ENCODE measurements at regions not wholly inside any gene's neighbourhood (a gene's known extent, or its start where the extent isn't known, plus 50 kb on each side); places are given as distances from the start of the nearest gene placed in this dataset.

- no peaks in the 10 kb centered on the region for H3K36me3 Mint-ChIP-seq (ENCODE audit: low read depth)
- H3K4me3 Mint-ChIP-seq, result no peak overlapping the region
- no peaks in the 10 kb centered on the region for H3K27me3 Mint-ChIP-seq (ENCODE audit: low read depth)
- H3K27ac Mint-ChIP-seq, result no peak overlapping the region
- no peaks in the 10 kb centered on the region for H3K9me3 Mint-ChIP-seq
- H3K4me1 Mint-ChIP-seq (ENCODE audit: low read depth), result no peaks in the 10 kb centered on the region
Measured at GRCh38 chr5:119895066-119895465, 265.7 kb downstream of the FAM170A start.

GRCh38 chr5:119896826-119897536 is 267.6 kb downstream of the FAM170A start:
- no peaks in the 10 kb centered on the region for H3K9me3 Mint-ChIP-seq
- no peak overlapping the region for H3K27ac Mint-ChIP-seq
- no peaks in the 10 kb centered on the region for H3K27me3 Mint-ChIP-seq (ENCODE audit: low read depth)
- no peaks in the 10 kb centered on the region for H3K4me1 Mint-ChIP-seq (ENCODE audit: low read depth)
- no peaks in the 10 kb centered on the region for H3K36me3 Mint-ChIP-seq (ENCODE audit: low read depth)
- no peak overlapping the region for H3K4me3 Mint-ChIP-seq

GRCh38 chr5:119897537-119898370 is 268.4 kb downstream of the FAM170A start:
- Mint-ChIP-seq H3K4me1 (ENCODE audit: low read depth) (no peaks in the 10 kb centered on the region), H3K9me3 (no peaks in the 10 kb centered on the region), H3K36me3 (ENCODE audit: low read depth) (no peaks in the 10 kb centered on the region), H3K27me3 (ENCODE audit: low read depth) (no peaks in the 10 kb centered on the region), H3K4me3 (no peak overlapping the region), H3K27ac (no peak overlapping the region)

- no peaks in the 10 kb centered on the region for H3K36me3 Mint-ChIP-seq (ENCODE audit: low read depth)
- no peaks in the 10 kb centered on the region for H3K4me1 Mint-ChIP-seq (ENCODE audit: low read depth)
- H3K9me3 Mint-ChIP-seq, result no peaks in the 10 kb centered on the region
- no peaks in the 10 kb centered on the region for H3K27me3 Mint-ChIP-seq (ENCODE audit: low read depth)
- no peak overlapping the region for H3K4me3 Mint-ChIP-seq
- H3K27ac Mint-ChIP-seq, result no peak overlapping the region
Measured at GRCh38 chr5:119899981-119900380, 270.6 kb downstream of the FAM170A start.

GRCh38 chr5:119902593-119902992 is 273.2 kb downstream of the FAM170A start:
- H3K4me1 Mint-ChIP-seq (ENCODE audit: low read depth), result no peaks in the 10 kb centered on the region
- no peaks in the 10 kb centered on the region for H3K27me3 Mint-ChIP-seq (ENCODE audit: low read depth)
- H3K36me3 Mint-ChIP-seq (ENCODE audit: low read depth), result no peaks in the 10 kb centered on the region
- H3K4me3 Mint-ChIP-seq, result no peak overlapping the region
- H3K27ac Mint-ChIP-seq, result no peak overlapping the region
- H3K9me3 Mint-ChIP-seq, result no peaks in the 10 kb centered on the region

GRCh38 chr5:119913425-119913824 is 284.1 kb downstream of the FAM170A start:
- Mint-ChIP-seq H3K36me3 (ENCODE audit: low read depth) (no peaks in the 10 kb centered on the region), H3K27me3 (ENCODE audit: low read depth) (no peaks in the 10 kb centered on the region), H3K4me1 (ENCODE audit: low read depth) (no peaks in the 10 kb centered on the region), H3K4me3 (no peak overlapping the region), H3K27ac (no peak overlapping the region), H3K9me3 (peaks cover 6% of the 10 kb centered on the region)

DNA sequence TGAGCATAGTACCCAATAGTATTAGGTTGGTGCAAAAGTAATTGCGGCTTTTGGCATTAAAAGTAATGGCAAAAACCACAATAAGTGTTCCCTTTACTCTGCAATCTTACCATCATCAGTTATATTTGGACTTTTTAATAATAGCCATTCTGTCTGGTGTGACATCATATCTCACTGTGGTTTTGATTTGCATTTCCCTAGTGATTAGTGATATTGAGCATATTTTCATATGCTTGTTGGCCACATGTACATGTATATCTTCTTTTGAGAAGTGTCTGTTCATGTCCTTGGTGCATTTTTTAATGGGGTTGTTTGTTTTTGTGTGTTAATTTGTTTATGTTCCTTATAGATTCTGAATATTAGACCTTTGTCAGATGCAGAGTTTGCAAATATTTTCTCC is 289.9 kb downstream of the FAM170A start:
- no peaks in the 10 kb centered on the region for H3K9me3 Mint-ChIP-seq
- no peaks in the 10 kb centered on the region for H3K4me1 Mint-ChIP-seq (ENCODE audit: low read depth)
- no peak overlapping the region for H3K27ac Mint-ChIP-seq
- no peak overlapping the region for H3K4me3 Mint-ChIP-seq
- H3K36me3 Mint-ChIP-seq (ENCODE audit: low read depth), result no peaks in the 10 kb centered on the region
- H3K27me3 Mint-ChIP-seq (ENCODE audit: low read depth), result no peaks in the 10 kb centered on the region

DNA sequence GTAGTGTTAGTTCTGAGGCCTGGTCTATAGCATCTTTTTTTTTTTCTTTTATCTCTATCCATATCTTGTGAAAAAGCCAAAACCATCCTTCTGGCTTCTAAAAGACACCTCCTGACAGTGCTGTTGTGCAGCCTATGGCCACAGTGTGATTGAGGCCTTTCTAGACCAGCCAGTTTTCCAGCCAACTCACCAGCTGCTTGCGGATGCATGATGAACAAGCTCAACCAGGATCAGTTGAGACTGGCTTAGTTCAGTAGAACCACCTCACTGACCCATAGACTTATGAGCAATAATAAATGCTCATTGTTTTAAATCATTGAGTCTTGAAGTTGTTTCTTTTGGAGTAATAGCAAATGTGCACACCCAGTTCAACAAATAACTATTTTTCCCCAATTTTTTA is 296.9 kb downstream of the FAM170A start:
- no peaks in the 10 kb centered on the region for H3K36me3 Mint-ChIP-seq (ENCODE audit: low read depth)
- H3K4me1 Mint-ChIP-seq (ENCODE audit: low read depth), result no peaks in the 10 kb centered on the region
- H3K4me3 Mint-ChIP-seq, result no peak overlapping the region
- no peak overlapping the region for H3K27ac Mint-ChIP-seq
- H3K9me3 Mint-ChIP-seq, result no peaks in the 10 kb centered on the region
- H3K27me3 Mint-ChIP-seq (ENCODE audit: low read depth), result no peaks in the 10 kb centered on the region

DNA sequence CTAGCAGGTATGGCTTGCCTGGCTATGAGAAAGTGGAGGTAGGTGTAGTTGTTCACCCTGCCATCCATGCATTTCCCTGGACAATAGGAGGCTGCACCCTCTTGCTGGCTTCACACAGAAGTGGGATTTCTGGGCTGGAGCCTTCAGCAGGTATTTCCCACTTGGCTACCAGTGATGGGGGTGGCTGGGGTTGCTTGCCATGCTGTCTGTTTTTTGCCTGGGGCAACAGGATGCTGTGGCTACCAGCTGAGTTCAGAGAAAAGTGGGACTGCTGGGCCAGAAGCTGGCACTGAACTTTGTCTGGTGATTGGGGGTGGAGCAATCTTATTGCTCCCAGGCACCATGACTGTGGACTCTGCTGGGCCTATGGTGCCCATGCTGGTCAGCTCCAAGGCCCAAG is 299.6 kb downstream of the FAM170A start:
- Mint-ChIP-seq H3K27ac (no peak overlapping the region), H3K27me3 (ENCODE audit: low read depth) (no peaks in the 10 kb centered on the region), H3K4me1 (ENCODE audit: low read depth) (no peaks in the 10 kb centered on the region), H3K4me3 (no peak overlapping the region), H3K36me3 (ENCODE audit: low read depth) (no peaks in the 10 kb centered on the region), H3K9me3 (no peaks in the 10 kb centered on the region)

DNA sequence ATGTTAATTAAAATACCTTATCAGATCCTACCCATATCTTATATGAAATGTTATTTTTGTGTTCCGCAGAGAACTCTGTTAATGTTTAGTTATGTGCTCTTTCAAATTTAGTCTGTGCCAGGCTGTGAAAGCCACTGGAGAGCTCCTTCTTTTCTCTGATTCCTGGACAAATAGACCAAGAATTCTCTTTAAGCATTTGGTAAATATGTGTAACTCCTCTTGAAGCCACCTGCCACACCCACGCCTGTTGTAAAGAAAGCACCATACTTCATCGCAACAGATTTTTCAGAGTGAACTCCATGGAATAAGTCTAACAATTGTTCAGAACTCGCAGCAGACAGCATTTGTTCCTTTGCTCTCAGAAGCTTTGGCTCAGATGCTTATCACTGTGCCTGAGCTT is 301.1 kb downstream of the FAM170A start:
- Mint-ChIP-seq H3K27me3 (ENCODE audit: low read depth) (no peaks in the 10 kb centered on the region), H3K36me3 (ENCODE audit: low read depth) (no peaks in the 10 kb centered on the region), H3K4me1 (ENCODE audit: low read depth) (no peaks in the 10 kb centered on the region), H3K4me3 (no peak overlapping the region), H3K9me3 (no peaks in the 10 kb centered on the region), H3K27ac (no peak overlapping the region)

- Mint-ChIP-seq H3K36me3 (ENCODE audit: low read depth) (no peaks in the 10 kb centered on the region), H3K4me3 (no peak overlapping the region), H3K27me3 (ENCODE audit: low read depth) (no peaks in the 10 kb centered on the region), H3K9me3 (no peaks in the 10 kb centered on the region), H3K4me1 (ENCODE audit: low read depth) (no peaks in the 10 kb centered on the region), H3K27ac (no peak overlapping the region)
Measured at GRCh38 chr5:119943148-119943547, 313.8 kb downstream of the FAM170A start.

- Mint-ChIP-seq H3K36me3 (ENCODE audit: low read depth) (no peaks in the 10 kb centered on the region), H3K4me1 (ENCODE audit: low read depth) (no peaks in the 10 kb centered on the region), H3K9me3 (no peaks in the 10 kb centered on the region), H3K27me3 (ENCODE audit: low read depth) (no peaks in the 10 kb centered on the region), H3K4me3 (no peak overlapping the region), H3K27ac (no peak overlapping the region)
Measured at GRCh38 chr5:119945691-119946090, 316.3 kb downstream of the FAM170A start.

DNA sequence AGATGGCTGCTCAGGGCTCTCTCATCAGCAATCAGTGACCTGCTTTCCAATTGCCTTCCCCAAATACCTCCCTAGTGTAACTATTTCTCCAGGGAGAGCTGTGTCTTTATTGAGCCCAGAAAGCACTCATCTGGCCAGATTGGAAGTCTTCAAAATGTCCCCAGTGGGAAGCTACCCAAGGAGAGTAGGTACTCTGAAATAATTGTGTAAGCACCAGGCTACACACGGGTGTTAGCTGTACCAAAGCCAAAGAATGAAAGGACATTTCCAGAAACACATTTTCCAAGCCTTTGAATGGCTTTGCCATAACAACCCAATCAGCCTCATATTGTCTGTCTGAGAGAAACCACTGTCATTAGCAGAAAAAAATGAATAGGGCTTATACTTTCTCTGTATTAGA is 318.8 kb downstream of the FAM170A start:
- no peaks in the 10 kb centered on the region for H3K27me3 Mint-ChIP-seq (ENCODE audit: low read depth)
- no peaks in the 10 kb centered on the region for H3K36me3 Mint-ChIP-seq (ENCODE audit: low read depth)
- H3K9me3 Mint-ChIP-seq, result no peaks in the 10 kb centered on the region
- H3K27ac Mint-ChIP-seq, result no peak overlapping the region
- no peaks in the 10 kb centered on the region for H3K4me1 Mint-ChIP-seq (ENCODE audit: low read depth)
- no peak overlapping the region for H3K4me3 Mint-ChIP-seq

GRCh38 chr5:119949426-119949999 is 320.2 kb downstream of the FAM170A start:
- Mint-ChIP-seq H3K9me3 (no peaks in the 10 kb centered on the region), H3K27ac (no peak overlapping the region), H3K4me1 (ENCODE audit: low read depth) (no peaks in the 10 kb centered on the region), H3K27me3 (ENCODE audit: low read depth) (no peaks in the 10 kb centered on the region), H3K36me3 (ENCODE audit: low read depth) (no peaks in the 10 kb centered on the region), H3K4me3 (no peak overlapping the region)

GRCh38 chr5:119951330-119951934 is 322.1 kb downstream of the FAM170A start:
- H3K36me3 Mint-ChIP-seq (ENCODE audit: low read depth), result no peaks in the 10 kb centered on the region
- no peaks in the 10 kb centered on the region for H3K4me1 Mint-ChIP-seq (ENCODE audit: low read depth)
- H3K27ac Mint-ChIP-seq, result no peak overlapping the region
- H3K9me3 Mint-ChIP-seq, result no peaks in the 10 kb centered on the region
- H3K27me3 Mint-ChIP-seq (ENCODE audit: low read depth), result no peaks in the 10 kb centered on the region
- no peak overlapping the region for H3K4me3 Mint-ChIP-seq

Measured in T-helper 1 cell treated with Interleukin-12 subunit alpha and Interleukin-12 subunit beta and Interleukin-4 antibody, amounts not matched to agents 30 μg/mL and 1 μg/mL, for 36 hours (primary cell).